ENCODE measurements at regions not wholly inside any gene's neighbourhood (a gene's known extent, or its start where the extent isn't known, plus 50 kb on each side); places are given as distances from the start of the nearest gene placed in this dataset.

- TF ChIP-seq POLR2AphosphoS5 (IDR thresholded peaks at IDR 0.05) (no peak), CTCF (IDR thresholded peaks at IDR 0.05) (no peak), EP300 (IDR thresholded peaks at IDR 0.05; ENCODE audit: low read depth) (no peak), POLR2A (IDR thresholded peaks at IDR 0.05) (no peak)
These were observed 293.9 kb downstream of the C7orf25 start for GRCh38 chr7:42617806-42618457.

All from transverse colon (tissue), 4 donors.